Neuronal stem cell (in vitro differentiated cells): ENCODE measurements at regions not wholly inside any gene's neighbourhood (a gene's known extent, or its start where the extent isn't known, plus 50 kb on each side); places are given as distances from the start of the nearest gene placed in this dataset.
"Not testable (repeated sequence)": the region's sequence is repeated elsewhere in the genome, so short reads cannot be mapped to it uniquely, and the experiment has no call there.

Experiments
- DNase-seq: peaks from one replicate; pipeline ENCODE4 v3.0.0-alpha.2; 2013; ENCODE audit warnings: low spot score
- H2AFZ ChIP-seq: one replicate; pipeline ENCODE4 v1.6.1; 2013; ENCODE audit warnings: mild to moderate bottlenecking, low read length, inconsistent platforms
- H2AK5ac ChIP-seq: 2 replicates; pipeline ENCODE4 v1.6.1; 2013; ENCODE audit warnings: low read depth, mild to moderate bottlenecking, inconsistent platforms, low read length, moderate library complexity, mixed read lengths
- H2BK120ac ChIP-seq: 2 replicates; pipeline ENCODE4 v1.6.1; 2013; ENCODE audit warnings: low read depth, mild to moderate bottlenecking, inconsistent platforms, low read length, moderate library complexity, mixed read lengths
- H2BK12ac ChIP-seq: one replicate; pipeline ENCODE4 v1.6.1; 2013; ENCODE audit warnings: low read length, inconsistent platforms
- H2BK15ac ChIP-seq: 2 replicates; pipeline ENCODE4 v1.6.1; 2013; ENCODE audit warnings: mild to moderate bottlenecking, low read length, inconsistent platforms, mixed read lengths
- H2BK5ac ChIP-seq: one replicate; pipeline ENCODE4 v1.6.1; 2013; ENCODE audit warnings: inconsistent platforms, mild to moderate bottlenecking, low read length, moderate library complexity
- H3K14ac ChIP-seq: one replicate; pipeline ENCODE4 v1.6.1; 2013; ENCODE audit warnings: low read length, inconsistent platforms
- H3K18ac ChIP-seq: 2 replicates; pipeline ENCODE4 v1.6.1; 2013; ENCODE audit warnings: low read length, inconsistent platforms
- H3K23ac ChIP-seq: 2 replicates; pipeline ENCODE4 v1.6.1; 2013; ENCODE audit warnings: low read depth, mild to moderate bottlenecking, mixed read lengths, low read length, inconsistent platforms; ENCODE audit not compliant: poor library complexity
- H3K27ac ChIP-seq: replicated peaks from 3 replicates; pipeline ENCODE4 v1.5.1; 2013; ENCODE audit warnings: low read length, inconsistent platforms
- H3K27me3 ChIP-seq, 3 experiments: 2 replicates each; pipeline ENCODE4 v1.6.1; 2013; ENCODE audit warnings: low read length in 3 of 3, mild to moderate bottlenecking in 2 of 3, inconsistent platforms in 1 of 3, low read depth in 1 of 3, mixed read lengths in 1 of 3, moderate library complexity in 1 of 3; ENCODE audit not compliant: control insufficient read depth in 3 of 3, insufficient read depth in 3 of 3
- H3K36me3 ChIP-seq, 2 donors: replicated peaks in 1 of 2; 2 replicates each; pipeline ENCODE4 v1.6.1; 2013; ENCODE audit warnings: low read length in 2 of 2; ENCODE audit not compliant: control insufficient read depth in 2 of 2, insufficient read depth in 2 of 2
- H3K4ac ChIP-seq: 2 replicates; pipeline ENCODE4 v1.6.1; 2013; ENCODE audit warnings: inconsistent platforms, mild to moderate bottlenecking, low read length, moderate library complexity
- H3K4me1 ChIP-seq, 2 donors: 1 replicate in 1 of 2; 2 replicates in 1 of 2; pipeline ENCODE4 v1.6.1; 2013; ENCODE audit warnings: low read length in 2 of 2, low read depth in 1 of 2; ENCODE audit not compliant: control insufficient read depth in 2 of 2, insufficient read depth in 1 of 2
- H3K4me2 ChIP-seq: one replicate; pipeline ENCODE4 v1.6.1; 2013; ENCODE audit warnings: mild to moderate bottlenecking, low read length, inconsistent platforms; ENCODE audit not compliant: insufficient read depth, poor library complexity, severe bottlenecking
- H3K4me3 ChIP-seq, 2 donors: 2 replicates each; pipeline ENCODE4 v1.5.1; 2013; ENCODE audit warnings: low read length in 2 of 2, mild to moderate bottlenecking in 2 of 2, inconsistent platforms in 1 of 2, moderate library complexity in 1 of 2
- H3K79me1 ChIP-seq: one replicate; pipeline ENCODE4 v1.6.1; 2013; ENCODE audit warnings: low read depth, mild to moderate bottlenecking, inconsistent platforms, low read length, moderate library complexity
- H3K9ac ChIP-seq: one replicate; pipeline ENCODE4 v1.6.1; 2013; ENCODE audit warnings: mild to moderate bottlenecking, low read depth, low read length, inconsistent platforms; ENCODE audit not compliant: poor library complexity
- H3K9me3 ChIP-seq, 2 donors: replicated peaks in 1 of 2; 2 replicates each; pipeline versions ENCODE3 to v1.6.1; 2013; ENCODE audit warnings: low read length in 2 of 2, mild to moderate bottlenecking in 2 of 2, inconsistent platforms in 1 of 2, low read depth in 1 of 2, mixed read lengths in 1 of 2, moderate library complexity in 1 of 2; ENCODE audit not compliant: control insufficient read depth in 2 of 2, insufficient read depth in 1 of 2
- H4K8ac ChIP-seq: one replicate; pipeline ENCODE4 v1.6.1; 2013; ENCODE audit warnings: low read depth, mild to moderate bottlenecking, inconsistent platforms, low read length, moderate library complexity
- H4K91ac ChIP-seq: one replicate; pipeline ENCODE4 v1.6.1; 2013; ENCODE audit warnings: low read length, low read depth, mild to moderate bottlenecking, inconsistent platforms; ENCODE audit not compliant: poor library complexity
- WGBS, 2 donors: extraction: QIAGEN DNeasy Blood & Tissue Kit; methylation state at CpG; one replicate each; pipeline ENCODE4 v1.1.7; 2013; ENCODE audit warnings: missing lambda C conversion rate in 2 of 2, mixed read lengths in 1 of 2; ENCODE audit not compliant: insufficient read length in 2 of 2, insufficient replicate concordance in 1 of 2; ENCODE audit errors: extremely low coverage in 2 of 2; 5-methylcytosine and 5-hydroxymethylcytosine counted together

DNA sequence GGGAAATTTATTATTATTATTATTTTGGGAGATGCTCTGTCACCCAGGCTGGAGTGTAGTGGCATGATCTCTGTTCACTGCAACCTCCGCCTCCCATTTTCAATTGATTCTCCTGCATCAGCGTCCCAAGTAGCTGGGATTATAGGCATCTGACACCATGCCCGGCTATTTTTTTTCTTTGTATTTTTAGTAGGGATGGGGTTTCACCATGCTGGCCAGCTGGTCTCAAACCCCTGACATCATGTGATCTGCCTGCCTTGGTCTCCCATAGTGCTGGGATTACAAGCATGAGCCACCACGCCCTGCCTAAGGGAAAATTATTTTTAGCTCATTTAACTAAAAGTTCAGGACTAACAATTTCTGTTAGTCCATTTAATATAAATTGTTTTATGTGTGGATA lies 109.2 kb upstream of the SESTD1 start:
- Histone ChIP-seq H3K36me3 (no peaks in the 10 kb centered on the region), H2AK5ac (no peak overlapping the region), H2BK15ac (no peak overlapping the region), H2AFZ (no peak overlapping the region), H2BK12ac (no peak overlapping the region), H3K4ac (no peak overlapping the region), H3K4me3 (no peak overlapping the region), H4K8ac (no peak overlapping the region), H4K91ac (no peak overlapping the region), H3K9ac (no peak overlapping the region), H3K27me3 (no peaks in the 10 kb centered on the region), H2BK120ac (no peak overlapping the region), H3K4me2 (no peak overlapping the region), H3K4me1 (no peaks in the 10 kb centered on the region), H3K18ac (no peak overlapping the region), H3K27ac (no peak overlapping the region), H3K23ac (no peak overlapping the region), H3K9me3 (no peaks in the 10 kb centered on the region), H3K14ac (no peak overlapping the region), H3K79me1 (no peaks in the 10 kb centered on the region), H2BK5ac (no peak overlapping the region)
- no CpG with 5 or more reads among the region's 4 CpGs for whole genome bisulfite sequencing, 2 donors
- DNase-seq = no peak

DNA sequence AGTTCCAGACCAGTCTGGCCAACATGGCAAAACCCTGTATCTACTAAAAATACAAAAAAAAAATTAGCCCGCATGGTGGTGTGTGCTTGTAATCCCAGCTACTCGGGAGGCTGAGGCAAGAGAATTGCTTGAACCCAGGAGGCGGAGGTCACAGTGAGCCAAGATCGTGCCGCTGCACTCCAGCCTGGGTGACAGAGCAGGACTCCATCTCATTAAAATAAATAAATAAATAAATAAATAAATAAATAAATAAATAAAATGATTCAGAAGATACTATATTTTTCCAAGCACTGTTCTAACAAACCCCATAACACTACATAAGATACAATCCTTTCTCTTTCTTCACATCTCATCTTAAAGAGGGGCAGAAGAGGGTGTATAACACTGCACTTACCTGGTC lies 100.9 kb upstream of the SESTD1 start:
- not testable (repeated sequence) for H2BK5ac ChIP-seq, H3K4me1 ChIP-seq, H3K27ac ChIP-seq, H3K79me1 ChIP-seq, H4K8ac ChIP-seq, H2AFZ ChIP-seq, H3K9ac ChIP-seq, H3K14ac ChIP-seq, H3K23ac ChIP-seq, H2AK5ac ChIP-seq, H3K36me3 ChIP-seq, H4K91ac ChIP-seq, H3K18ac ChIP-seq, H2BK120ac ChIP-seq, H3K4me2 ChIP-seq, H3K4me3 ChIP-seq, H2BK15ac ChIP-seq, H3K9me3 ChIP-seq, H3K4ac ChIP-seq, DNase-seq, H3K27me3 ChIP-seq, H2BK12ac ChIP-seq
- WGBS, 2 donors = no CpG with 5 or more reads among the region's 5 CpGs

DNA sequence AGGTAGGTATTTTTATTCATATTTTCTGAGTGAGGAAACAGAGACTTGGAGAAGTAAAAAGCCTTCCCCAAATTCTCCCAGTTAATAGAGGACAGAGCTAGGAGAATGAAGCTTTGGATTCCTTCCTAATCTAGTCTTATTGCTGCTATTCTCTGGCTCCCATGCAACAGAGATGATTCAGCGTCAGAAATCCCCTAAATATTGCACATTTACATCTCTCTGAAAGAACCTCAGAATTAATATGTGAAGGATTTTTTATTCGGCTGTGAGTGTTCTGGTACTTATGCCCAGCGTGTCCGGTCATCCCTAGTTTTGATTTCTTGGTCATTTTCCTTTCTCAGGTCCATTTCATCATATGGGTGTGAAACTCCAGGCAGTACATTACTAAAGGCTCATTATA lies 91.2 kb upstream of the SESTD1 start:
- Histone ChIP-seq H3K14ac (no peak overlapping the region), H2BK120ac (no peak overlapping the region), H4K8ac (no peak overlapping the region), H3K9me3 (no peaks in the 10 kb centered on the region), H2AK5ac (no peak overlapping the region), H3K4me2 (no peak overlapping the region), H2AFZ (no peak overlapping the region), H3K18ac (no peak overlapping the region), H3K4ac (no peak overlapping the region), H3K79me1 (no peaks in the 10 kb centered on the region), H4K91ac (no peak overlapping the region), H2BK12ac (no peak overlapping the region), H2BK15ac (no peak overlapping the region), H3K27me3 (no peaks in the 10 kb centered on the region), H3K23ac (no peak overlapping the region), H3K4me1 (no peaks in the 10 kb centered on the region), H3K27ac (no peak overlapping the region), H3K4me3 (no peak overlapping the region), H2BK5ac (no peak overlapping the region), H3K9ac (no peak overlapping the region), H3K36me3 (no peaks in the 10 kb centered on the region)
- no peak for DNase-seq
- WGBS, 2 donors = no CpG with 5 or more reads among the region's 4 CpGs

DNA sequence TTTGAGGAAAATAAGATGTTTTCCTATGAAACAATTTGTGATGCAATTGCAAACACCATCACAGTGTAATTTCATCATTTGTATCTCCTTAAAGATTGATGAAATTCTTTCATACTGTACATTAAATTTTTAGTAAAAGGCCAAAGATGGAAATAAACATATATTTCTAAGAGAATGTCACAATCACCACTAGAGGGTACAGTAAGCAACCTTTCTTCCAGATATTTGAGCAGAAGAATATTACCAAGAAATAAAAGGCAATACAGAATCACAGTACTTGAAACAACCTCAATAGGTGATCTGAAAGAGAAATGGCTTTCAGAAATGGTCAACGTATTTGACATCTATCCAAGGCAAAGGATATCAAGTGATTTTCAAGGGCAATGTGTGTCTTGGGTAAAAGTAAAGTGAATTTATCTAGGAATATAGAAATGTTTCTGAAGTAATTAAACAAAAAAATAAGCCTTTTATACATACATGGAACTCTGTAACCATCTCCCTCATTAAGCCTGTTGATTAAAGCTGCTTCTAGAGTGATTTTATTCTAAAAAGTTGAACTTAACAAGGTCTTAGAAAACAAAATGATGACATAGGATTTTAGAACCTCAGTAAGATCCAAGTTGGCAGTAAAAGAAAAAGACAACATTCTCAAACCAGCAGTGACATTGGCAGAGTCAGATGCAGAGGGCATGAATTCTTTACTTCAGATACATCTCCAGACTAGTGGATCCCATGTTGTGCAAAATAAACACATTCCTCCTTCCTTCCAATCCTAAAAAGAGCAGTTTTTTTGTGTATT lies 90.3 kb upstream of the SESTD1 start:
- H4K8ac ChIP-seq = no peak overlapping the region
- no peak overlapping the region for H3K18ac ChIP-seq
- H3K4me3 ChIP-seq = no peak overlapping the region
- no peak overlapping the region for H2BK15ac ChIP-seq
- no peak overlapping the region for H3K4me2 ChIP-seq
- no peaks in the 10 kb centered on the region for H3K9me3 ChIP-seq
- no peaks in the 10 kb centered on the region for H3K79me1 ChIP-seq
- no peak overlapping the region for H2BK5ac ChIP-seq
- DNase-seq = no peak
- H3K4ac ChIP-seq = no peak overlapping the region
- no peaks in the 10 kb centered on the region for H3K36me3 ChIP-seq
- H3K23ac ChIP-seq = no peak overlapping the region
- H2AFZ ChIP-seq = no peak overlapping the region
- no peak overlapping the region for H2AK5ac ChIP-seq
- H2BK120ac ChIP-seq = no peak overlapping the region
- no peak overlapping the region for H3K9ac ChIP-seq
- H3K27ac ChIP-seq = no peak overlapping the region
- no CpG with 5 or more reads among the region's 1 CpG for WGBS, 2 donors
- no peaks in the 10 kb centered on the region for H3K27me3 ChIP-seq
- H4K91ac ChIP-seq = no peak overlapping the region
- no peak overlapping the region for H3K14ac ChIP-seq
- no peaks in the 10 kb centered on the region for H3K4me1 ChIP-seq
- no peak overlapping the region for H2BK12ac ChIP-seq
